ENCODE measurements at regions not wholly inside any gene's neighbourhood (a gene's known extent, or its start where the extent isn't known, plus 50 kb on each side); places are given as distances from the start of the nearest gene placed in this dataset.

DNA sequence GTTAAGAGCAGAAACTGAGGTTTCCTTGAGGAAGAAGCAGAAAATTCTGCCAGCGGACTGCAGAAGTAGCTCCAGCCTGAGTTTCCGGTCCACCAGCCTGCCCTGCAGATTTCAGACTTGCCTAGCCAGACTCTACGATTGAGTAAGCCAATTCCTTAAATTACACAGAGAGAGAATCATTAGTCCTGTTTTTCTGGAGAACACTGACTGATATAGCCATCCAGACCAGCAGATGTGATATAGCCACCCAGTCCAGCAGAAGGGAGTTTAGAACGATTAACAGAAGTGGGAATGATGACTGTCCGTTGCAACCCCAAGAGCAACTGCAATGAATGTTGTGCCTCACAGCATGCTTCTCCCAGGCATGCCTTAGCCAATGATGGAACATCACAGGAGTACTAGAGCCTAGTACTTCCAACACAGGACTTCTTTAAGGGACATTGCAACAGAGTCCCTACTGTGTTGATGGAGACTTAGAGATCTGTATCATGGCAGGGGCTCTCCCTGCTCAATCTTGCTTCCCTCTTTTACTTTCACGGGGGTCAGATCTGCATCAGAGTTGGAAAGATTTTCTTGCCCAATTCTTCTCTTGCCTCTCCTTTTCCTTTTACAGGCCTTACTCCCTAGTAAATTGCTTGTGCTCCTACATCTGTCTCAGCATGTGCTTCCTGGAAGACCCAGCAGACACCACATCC lies 264.6 kb upstream of the CLNK start:
- TF ChIP-seq EZH2phosphoT487 (IDR thresholded peaks at IDR 0.05; ENCODE audit: borderline replicate concordance, low read depth) (no peak), EP300 (IDR thresholded peaks at IDR 0.05; ENCODE audit: borderline replicate concordance in 1 of 2, low read depth in 1 of 2, low read length in 1 of 2) (no peak), ELF1 (IDR thresholded peaks at IDR 0.05) (no peak), FOXJ3 (CRISPR knock-in tag; IDR thresholded peaks at IDR 0.05) (no peak), RCOR1 (IDR thresholded peaks at IDR 0.05; ENCODE audit: low read length) (no peak), POLR2AphosphoS5 (IDR thresholded peaks at IDR 0.05; ENCODE audit: low read depth, low read length) (no peak), RXRA (IDR thresholded peaks at IDR 0.05; ENCODE audit: borderline replicate concordance, low read depth) (no peak)
- TF ChIP-seq, protein P1, sequence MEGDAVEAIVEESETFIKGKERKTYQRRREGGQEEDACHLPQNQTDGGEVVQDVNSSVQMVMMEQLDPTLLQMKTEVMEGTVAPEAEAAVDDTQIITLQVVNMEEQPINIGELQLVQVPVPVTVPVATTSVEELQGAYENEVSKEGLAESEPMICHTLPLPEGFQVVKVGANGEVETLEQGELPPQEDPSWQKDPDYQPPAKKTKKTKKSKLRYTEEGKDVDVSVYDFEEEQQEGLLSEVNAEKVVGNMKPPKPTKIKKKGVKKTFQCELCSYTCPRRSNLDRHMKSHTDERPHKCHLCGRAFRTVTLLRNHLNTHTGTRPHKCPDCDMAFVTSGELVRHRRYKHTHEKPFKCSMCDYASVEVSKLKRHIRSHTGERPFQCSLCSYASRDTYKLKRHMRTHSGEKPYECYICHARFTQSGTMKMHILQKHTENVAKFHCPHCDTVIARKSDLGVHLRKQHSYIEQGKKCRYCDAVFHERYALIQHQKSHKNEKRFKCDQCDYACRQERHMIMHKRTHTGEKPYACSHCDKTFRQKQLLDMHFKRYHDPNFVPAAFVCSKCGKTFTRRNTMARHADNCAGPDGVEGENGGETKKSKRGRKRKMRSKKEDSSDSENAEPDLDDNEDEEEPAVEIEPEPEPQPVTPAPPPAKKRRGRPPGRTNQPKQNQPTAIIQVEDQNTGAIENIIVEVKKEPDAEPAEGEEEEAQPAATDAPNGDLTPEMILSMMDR (IDR thresholded peaks at IDR 0.05): no peak
- TF ChIP-seq, protein P2, sequence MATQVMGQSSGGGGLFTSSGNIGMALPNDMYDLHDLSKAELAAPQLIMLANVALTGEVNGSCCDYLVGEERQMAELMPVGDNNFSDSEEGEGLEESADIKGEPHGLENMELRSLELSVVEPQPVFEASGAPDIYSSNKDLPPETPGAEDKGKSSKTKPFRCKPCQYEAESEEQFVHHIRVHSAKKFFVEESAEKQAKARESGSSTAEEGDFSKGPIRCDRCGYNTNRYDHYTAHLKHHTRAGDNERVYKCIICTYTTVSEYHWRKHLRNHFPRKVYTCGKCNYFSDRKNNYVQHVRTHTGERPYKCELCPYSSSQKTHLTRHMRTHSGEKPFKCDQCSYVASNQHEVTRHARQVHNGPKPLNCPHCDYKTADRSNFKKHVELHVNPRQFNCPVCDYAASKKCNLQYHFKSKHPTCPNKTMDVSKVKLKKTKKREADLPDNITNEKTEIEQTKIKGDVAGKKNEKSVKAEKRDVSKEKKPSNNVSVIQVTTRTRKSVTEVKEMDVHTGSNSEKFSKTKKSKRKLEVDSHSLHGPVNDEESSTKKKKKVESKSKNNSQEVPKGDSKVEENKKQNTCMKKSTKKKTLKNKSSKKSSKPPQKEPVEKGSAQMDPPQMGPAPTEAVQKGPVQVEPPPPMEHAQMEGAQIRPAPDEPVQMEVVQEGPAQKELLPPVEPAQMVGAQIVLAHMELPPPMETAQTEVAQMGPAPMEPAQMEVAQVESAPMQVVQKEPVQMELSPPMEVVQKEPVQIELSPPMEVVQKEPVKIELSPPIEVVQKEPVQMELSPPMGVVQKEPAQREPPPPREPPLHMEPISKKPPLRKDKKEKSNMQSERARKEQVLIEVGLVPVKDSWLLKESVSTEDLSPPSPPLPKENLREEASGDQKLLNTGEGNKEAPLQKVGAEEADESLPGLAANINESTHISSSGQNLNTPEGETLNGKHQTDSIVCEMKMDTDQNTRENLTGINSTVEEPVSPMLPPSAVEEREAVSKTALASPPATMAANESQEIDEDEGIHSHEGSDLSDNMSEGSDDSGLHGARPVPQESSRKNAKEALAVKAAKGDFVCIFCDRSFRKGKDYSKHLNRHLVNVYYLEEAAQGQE (IDR thresholded peaks at IDR 0.05; ENCODE audit: low read depth, low read length): no peak
- TF ChIP-seq, protein P3, sequence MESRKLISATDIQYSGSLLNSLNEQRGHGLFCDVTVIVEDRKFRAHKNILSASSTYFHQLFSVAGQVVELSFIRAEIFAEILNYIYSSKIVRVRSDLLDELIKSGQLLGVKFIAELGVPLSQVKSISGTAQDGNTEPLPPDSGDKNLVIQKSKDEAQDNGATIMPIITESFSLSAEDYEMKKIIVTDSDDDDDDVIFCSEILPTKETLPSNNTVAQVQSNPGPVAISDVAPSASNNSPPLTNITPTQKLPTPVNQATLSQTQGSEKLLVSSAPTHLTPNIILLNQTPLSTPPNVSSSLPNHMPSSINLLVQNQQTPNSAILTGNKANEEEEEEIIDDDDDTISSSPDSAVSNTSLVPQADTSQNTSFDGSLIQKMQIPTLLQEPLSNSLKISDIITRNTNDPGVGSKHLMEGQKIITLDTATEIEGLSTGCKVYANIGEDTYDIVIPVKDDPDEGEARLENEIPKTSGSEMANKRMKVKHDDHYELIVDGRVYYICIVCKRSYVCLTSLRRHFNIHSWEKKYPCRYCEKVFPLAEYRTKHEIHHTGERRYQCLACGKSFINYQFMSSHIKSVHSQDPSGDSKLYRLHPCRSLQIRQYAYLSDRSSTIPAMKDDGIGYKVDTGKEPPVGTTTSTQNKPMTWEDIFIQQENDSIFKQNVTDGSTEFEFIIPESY (IDR thresholded peaks at IDR 0.05; ENCODE audit: borderline replicate concordance, low read depth): no peak
- TF ChIP-seq, protein P4, sequence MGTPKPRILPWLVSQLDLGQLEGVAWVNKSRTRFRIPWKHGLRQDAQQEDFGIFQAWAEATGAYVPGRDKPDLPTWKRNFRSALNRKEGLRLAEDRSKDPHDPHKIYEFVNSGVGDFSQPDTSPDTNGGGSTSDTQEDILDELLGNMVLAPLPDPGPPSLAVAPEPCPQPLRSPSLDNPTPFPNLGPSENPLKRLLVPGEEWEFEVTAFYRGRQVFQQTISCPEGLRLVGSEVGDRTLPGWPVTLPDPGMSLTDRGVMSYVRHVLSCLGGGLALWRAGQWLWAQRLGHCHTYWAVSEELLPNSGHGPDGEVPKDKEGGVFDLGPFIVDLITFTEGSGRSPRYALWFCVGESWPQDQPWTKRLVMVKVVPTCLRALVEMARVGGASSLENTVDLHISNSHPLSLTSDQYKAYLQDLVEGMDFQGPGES (IDR thresholded peaks at IDR 0.05; ENCODE audit: low read depth, low read length): no peak

Measured in SK-N-SH (cell line).